ENCODE measurements at regions not wholly inside any gene's neighbourhood (a gene's known extent, or its start where the extent isn't known, plus 50 kb on each side); places are given as distances from the start of the nearest gene placed in this dataset.

DNA sequence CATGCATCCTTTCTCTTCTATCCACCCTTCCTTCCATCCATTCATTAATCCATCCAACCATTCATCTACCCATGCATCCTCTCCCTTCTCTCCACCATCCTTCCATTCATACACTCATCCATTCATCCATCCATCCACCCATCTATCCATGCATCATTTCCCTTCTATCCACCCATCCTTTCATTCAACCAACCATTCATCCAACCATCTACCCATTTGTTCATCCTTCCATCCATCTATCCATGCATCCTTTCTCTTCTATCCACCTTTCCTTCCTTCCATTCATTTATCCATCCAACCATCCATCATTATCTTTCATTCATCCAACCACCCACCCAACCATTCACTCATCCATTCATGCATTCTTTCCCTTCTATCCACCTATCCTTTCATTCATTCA lies 188.4 kb downstream of the NPHP4 start:
- Mint-ChIP-seq H3K27me3 (no peaks in the 10 kb centered on the region), H3K36me3 (ENCODE audit: low read depth) (no peaks in the 10 kb centered on the region), H3K27ac (no peak overlapping the region), H3K4me1 (no peaks in the 10 kb centered on the region), H3K4me3 (no peak overlapping the region), H3K9me3 (no peaks in the 10 kb centered on the region)
- ATAC-seq (ENCODE audit: low read depth) (no peak), DNase-seq (no peak)
- intact Hi-C loops (cut with micrococcal nuclease): no loop called here
- ChIA-PET POLR2A (no interaction called here), CTCF (no interaction called here)
- TF ChIP-seq, protein P1, sequence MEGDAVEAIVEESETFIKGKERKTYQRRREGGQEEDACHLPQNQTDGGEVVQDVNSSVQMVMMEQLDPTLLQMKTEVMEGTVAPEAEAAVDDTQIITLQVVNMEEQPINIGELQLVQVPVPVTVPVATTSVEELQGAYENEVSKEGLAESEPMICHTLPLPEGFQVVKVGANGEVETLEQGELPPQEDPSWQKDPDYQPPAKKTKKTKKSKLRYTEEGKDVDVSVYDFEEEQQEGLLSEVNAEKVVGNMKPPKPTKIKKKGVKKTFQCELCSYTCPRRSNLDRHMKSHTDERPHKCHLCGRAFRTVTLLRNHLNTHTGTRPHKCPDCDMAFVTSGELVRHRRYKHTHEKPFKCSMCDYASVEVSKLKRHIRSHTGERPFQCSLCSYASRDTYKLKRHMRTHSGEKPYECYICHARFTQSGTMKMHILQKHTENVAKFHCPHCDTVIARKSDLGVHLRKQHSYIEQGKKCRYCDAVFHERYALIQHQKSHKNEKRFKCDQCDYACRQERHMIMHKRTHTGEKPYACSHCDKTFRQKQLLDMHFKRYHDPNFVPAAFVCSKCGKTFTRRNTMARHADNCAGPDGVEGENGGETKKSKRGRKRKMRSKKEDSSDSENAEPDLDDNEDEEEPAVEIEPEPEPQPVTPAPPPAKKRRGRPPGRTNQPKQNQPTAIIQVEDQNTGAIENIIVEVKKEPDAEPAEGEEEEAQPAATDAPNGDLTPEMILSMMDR (IDR thresholded peaks at IDR 0.05): no peak

- H3K27ac Mint-ChIP-seq: no peak overlapping the region
- CTCF ChIA-PET: no interaction called here
These were observed 189.6 kb downstream of the NPHP4 start for GRCh38 chr1:5802606-5803005.

GRCh38 chr1:5798904-5799303 lies 193.3 kb downstream of the NPHP4 start:
- peaks cover 3% of the 10 kb centered on the region for H3K27me3 Mint-ChIP-seq
- TF ChIP-seq, protein P1 (IDR thresholded peaks at IDR 0.05): no peak
- ChIA-PET POLR2A (no interaction called here), CTCF (no interaction called here)
- no peaks in the 10 kb centered on the region for H3K9me3 Mint-ChIP-seq
- H3K27ac Mint-ChIP-seq: no peak overlapping the region
- H3K36me3 Mint-ChIP-seq (ENCODE audit: low read depth): no peaks in the 10 kb centered on the region
- H3K4me3 Mint-ChIP-seq: no peak overlapping the region
- DNase-seq (no peak), ATAC-seq (ENCODE audit: low read depth) (no peak)
- no peaks in the 10 kb centered on the region for H3K4me1 Mint-ChIP-seq
- intact Hi-C loops (cut with micrococcal nuclease): no loop called here

More at GRCh38 chr1:5802606-5803005, 189.6 kb downstream of the NPHP4 start:
- H3K36me3 Mint-ChIP-seq (ENCODE audit: low read depth): no peaks in the 10 kb centered on the region
- no peak for DNase-seq
- H3K27me3 Mint-ChIP-seq: peaks cover 3% of the 10 kb centered on the region
- TF ChIP-seq, protein P1 (IDR thresholded peaks at IDR 0.05): no peak
- ATAC-seq (ENCODE audit: low read depth): no peak
- POLR2A ChIA-PET: no interaction called here
- no peaks in the 10 kb centered on the region for H3K4me1 Mint-ChIP-seq
- intact Hi-C loops (cut with micrococcal nuclease): no loop called here
- no peak overlapping the region for H3K4me3 Mint-ChIP-seq
- no peaks in the 10 kb centered on the region for H3K9me3 Mint-ChIP-seq

DNA sequence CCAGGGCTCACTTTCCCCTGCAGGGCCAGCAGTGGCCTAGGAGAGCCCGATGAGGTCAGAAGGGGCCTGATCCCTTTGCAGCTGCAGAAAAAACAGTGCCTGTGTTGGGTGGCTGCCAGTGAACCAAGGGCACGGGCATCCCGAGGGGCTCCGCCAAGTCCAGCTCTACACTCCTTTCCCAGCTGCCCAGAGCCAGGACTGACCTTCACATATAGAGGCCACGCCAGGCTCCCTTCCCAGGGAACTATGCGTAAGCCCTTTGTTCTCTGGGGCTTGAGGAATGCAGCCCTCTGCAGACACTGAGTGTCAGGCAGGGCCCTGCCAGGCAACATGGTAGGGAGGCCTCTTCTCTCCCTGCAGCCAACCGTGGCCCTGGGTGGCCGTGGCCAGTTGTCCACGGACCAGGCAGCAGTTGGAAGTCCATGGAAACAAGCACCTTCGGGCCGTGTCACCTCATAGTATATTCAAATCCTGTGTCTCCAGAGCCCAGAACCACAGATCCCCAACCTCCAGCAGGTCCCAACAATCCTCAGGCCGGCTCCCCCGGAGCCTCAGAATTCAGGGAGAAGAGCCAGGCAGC lies 194.0 kb downstream of the NPHP4 start:
- ChIA-PET POLR2A (no interaction called here), CTCF (no interaction called here)
- Mint-ChIP-seq H3K4me3 (no peak overlapping the region), H3K4me1 (no peaks in the 10 kb centered on the region), H3K9me3 (no peaks in the 10 kb centered on the region), H3K27ac (no peak overlapping the region), H3K27me3 (peaks cover 3% of the 10 kb centered on the region), H3K36me3 (ENCODE audit: low read depth) (no peaks in the 10 kb centered on the region)
- intact Hi-C loops (cut with micrococcal nuclease): no loop called here
- no peak for ATAC-seq (ENCODE audit: low read depth)
- no peak for DNase-seq
- TF ChIP-seq, protein P1 (IDR thresholded peaks at IDR 0.05): no peak

GRCh38 chr1:5796028-5796427 lies 196.2 kb downstream of the NPHP4 start:
- TF ChIP-seq, protein P1 (IDR thresholded peaks at IDR 0.05): no peak
- no peak for DNase-seq
- intact Hi-C loops (cut with micrococcal nuclease): no loop called here

More at GRCh38 chr1:5796028-5796427, 196.2 kb downstream of the NPHP4 start:
- H3K4me3 Mint-ChIP-seq: no peak overlapping the region
- ChIA-PET CTCF (no interaction called here), POLR2A (no interaction called here)
- no peaks in the 10 kb centered on the region for H3K36me3 Mint-ChIP-seq (ENCODE audit: low read depth)
- H3K9me3 Mint-ChIP-seq: no peaks in the 10 kb centered on the region
- peaks cover 3% of the 10 kb centered on the region for H3K27me3 Mint-ChIP-seq
- H3K27ac Mint-ChIP-seq: no peak overlapping the region
- no peaks in the 10 kb centered on the region for H3K4me1 Mint-ChIP-seq
- no peak for ATAC-seq (ENCODE audit: low read depth)

All from activated B cell treated with CpG ODN at 0.5 μM for 24 hours (primary cell).